HG03521 (cell line): ENCODE measurements at regions not wholly inside any gene's neighbourhood (a gene's known extent, or its start where the extent isn't known, plus 50 kb on each side); places are given as distances from the start of the nearest gene placed in this dataset.
A peak's percentile ranks its signal among the peaks of the same experiment; 100 is the strongest.
"Not testable (repeated sequence)": the region's sequence is repeated elsewhere in the genome, so short reads cannot be mapped to it uniquely, and the experiment has no call there.

Experiments used
- ATAC-seq: cut with Tn5 transposase; IDR thresholded peaks from one replicate; pipeline ENCODE4 v1.9.1; 2021; ENCODE audit warnings: mild to moderate bottlenecking, moderate library complexity; ENCODE audit not compliant: unreplicated experiment

DNA sequence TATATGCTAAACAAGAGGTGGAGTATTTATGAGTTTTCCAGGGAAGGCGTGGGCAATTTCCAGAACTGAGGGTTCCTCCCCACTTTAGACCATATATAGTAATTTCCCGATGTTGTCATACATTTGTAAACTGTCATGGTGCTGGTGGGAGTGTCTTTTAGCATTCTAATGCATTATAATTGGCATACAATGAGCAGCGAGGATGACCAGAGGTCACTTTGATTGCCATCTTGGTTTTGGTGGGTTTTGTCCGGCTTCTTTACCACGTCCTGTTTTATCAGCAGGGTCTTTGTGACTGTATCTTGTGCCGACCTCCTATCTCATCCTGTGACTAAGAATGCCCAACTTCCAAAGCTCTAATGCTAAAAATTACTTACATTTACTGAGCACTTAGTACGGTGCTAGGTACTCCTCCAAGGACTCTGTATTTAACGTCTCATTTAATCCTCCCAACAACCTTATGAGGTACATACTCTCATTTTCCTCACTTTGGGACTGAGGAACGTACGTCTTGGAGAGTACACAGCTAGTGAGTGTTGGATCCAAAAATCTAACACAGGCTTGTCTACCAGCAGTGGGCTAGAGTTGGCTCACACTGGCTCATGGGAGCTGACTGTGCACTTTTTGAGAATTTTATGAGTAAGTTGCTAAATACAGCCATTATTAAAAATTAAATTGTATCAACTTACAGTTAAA is 144.8 kb upstream of the NEBL start:
- no peak for ATAC-seq

DNA sequence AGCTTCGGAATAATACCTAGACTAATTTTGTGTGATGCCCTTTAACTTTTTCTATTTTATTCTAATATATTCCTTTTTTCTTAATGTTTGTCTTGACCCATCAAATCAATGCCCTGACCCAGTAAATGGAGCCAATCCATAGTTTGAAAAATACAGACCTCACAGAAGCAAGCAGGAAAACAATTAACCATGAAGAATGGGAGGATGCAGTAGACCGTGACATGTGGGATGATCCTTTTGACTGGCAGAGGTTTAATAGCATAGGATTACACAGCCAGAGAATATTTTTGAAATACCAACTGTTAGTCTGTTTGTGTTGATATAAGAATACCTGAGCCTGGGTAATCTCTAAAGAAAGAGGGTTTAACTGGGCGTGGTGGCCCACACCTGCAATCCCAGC is 142.6 kb upstream of the NEBL start:
- no peak for ATAC-seq

DNA sequence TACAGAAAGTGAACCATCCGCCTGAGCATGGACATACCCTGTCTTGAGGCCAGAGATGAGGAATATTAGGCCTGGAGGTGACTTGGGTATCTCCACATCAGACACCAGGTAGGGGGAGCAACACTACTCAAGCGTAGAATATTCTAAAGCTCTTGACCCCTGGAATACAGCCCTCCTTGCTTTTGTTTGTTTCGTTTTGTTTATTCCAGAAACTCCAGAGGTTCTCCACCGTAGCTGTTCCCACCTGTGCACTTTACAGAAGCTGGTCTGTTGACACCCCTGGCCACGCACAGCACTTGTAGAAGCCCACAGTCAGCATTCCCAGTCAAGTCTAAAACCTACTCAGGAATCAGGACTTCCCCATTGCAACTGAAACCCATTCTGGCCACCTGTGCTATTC is 139.6 kb upstream of the NEBL start:
- no peak for ATAC-seq

DNA sequence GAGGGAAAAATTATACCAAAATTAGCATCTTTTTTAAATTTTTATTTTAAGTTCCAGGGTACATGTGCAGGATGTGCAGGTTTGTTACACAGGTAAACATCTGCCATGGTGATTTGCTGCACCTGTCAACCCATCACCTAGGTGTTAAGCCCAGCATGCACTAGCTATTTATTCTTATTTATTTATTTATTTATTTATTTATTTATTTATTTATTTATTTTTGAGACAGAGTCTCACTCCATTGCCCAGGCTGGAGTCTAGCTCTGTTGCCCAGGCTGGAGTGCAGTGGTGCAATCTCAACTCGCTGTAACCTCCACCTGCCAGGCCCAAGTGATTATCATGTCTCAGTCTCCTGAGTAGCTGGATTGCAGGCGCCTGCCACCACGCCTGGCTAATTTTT is 137.7 kb upstream of the NEBL start:
- ATAC-seq = not testable (repeated sequence)

DNA sequence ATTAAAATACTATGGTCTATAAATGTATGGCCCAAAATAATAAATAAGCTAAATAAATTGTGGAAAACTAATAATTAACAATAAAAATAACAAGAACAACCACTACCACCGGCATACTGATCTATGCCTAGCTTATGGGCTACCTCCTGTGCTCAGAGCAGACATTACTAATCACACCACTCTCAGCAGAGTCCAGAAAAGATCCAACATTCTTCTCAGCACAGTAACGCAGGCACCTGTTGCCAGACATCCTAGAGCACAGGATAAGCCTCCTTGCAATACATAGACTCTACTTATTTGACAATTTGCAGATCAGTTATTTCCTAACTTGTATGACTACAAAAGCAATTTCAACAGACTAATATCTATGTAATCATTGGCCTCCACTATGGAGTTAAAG is 137.1 kb upstream of the NEBL start:
- ATAC-seq = no peak

DNA sequence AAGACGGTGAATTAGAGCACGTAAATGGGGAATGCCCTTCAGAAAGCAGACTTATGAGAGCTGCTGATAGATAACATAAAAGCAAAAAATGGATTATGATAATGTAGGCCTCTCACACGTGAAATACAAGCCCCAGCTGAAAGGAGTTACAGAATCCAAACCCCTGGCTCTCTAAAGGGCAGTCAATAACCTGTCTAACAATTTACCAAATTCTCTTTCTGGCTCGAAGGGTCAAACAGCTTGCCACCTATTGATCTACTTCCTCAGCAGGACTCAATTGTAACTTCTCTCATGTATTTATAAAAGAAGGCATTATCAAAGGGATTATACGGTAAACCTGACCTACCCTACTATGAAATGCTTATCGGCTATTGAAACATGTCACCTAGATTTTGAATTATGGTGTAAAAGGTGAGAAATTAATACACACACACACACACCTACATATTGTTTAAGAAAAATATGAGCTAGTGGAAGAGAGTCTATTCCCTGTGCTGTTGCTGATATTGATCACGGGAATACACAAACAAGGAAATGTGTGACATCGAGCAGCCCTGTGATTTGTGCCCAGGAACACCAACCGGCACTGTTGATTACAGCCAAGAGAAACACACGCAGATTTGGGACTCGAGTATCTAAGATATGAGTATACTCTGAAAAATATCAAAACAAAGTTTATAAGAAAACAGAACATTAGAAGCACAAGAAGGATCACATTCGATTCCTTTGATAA is 135.6 kb upstream of the NEBL start:
- ATAC-seq = no peak

DNA sequence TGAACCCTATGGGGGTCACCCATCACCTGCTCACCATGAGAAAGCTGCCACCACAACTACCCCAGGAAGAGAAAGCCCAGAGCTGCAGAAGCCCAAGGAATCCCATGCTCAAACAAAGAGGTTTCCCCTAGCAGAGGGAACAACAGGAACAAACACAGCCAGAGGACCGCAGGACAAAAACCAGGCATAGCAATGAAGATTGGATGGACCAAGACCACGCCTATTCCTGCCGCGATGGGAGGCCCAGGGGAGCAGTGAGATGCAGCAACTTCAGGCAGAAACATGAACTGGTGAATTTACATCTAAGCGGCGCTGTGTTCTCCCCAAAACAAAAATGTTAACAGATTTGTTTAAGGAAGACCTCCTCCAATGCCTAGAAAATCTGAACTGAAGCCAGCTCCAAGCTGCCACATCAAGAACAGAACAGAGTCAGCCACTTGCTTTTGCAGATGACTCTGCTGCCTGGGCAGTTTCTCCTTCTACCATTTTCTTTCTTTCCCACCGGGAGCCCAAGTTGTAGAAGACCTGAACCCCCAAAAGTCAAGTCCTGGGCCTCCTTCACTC is 134.2 kb upstream of the NEBL start:
- ATAC-seq = no peak

DNA sequence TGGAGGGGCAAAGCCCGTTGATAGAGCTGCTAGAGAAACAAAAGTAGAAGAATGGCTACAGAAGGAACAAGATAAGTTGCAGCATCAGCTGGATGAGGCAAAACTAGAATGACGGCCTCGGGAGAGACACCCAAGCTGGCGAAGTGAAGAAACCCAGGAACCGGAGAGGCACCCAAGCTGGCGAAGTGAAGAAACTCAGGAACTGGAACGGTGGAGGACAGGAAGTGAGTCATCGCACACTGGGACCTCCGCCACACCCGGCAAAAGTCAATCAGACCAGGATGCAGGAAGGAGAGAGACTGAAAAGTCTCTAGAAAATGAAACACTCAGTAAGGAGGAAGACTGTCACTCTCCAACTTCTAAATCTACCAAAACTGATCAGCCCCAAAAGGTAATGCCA is 133.0 kb upstream of the NEBL start:
- ATAC-seq = no peak

DNA sequence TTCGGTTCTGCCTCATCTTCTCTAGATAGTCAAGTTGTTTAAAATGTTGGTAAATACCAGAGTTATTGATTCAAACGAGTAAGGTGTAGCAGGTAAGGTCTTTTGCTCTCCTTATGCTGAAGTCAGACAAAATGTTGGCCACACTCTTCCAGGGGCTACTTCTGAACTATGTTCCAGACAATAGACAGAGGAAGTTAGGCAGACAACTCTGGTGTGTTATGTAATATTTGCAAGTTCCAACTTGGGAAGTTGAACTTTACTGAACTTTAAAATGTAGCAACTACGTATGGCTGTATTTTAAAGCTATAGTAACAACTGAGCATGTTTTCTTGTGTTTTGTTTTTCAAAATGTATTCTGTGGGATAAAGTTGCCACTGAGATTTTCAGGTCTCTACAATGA is 125.7 kb upstream of the NEBL start:
- no peak for ATAC-seq

DNA sequence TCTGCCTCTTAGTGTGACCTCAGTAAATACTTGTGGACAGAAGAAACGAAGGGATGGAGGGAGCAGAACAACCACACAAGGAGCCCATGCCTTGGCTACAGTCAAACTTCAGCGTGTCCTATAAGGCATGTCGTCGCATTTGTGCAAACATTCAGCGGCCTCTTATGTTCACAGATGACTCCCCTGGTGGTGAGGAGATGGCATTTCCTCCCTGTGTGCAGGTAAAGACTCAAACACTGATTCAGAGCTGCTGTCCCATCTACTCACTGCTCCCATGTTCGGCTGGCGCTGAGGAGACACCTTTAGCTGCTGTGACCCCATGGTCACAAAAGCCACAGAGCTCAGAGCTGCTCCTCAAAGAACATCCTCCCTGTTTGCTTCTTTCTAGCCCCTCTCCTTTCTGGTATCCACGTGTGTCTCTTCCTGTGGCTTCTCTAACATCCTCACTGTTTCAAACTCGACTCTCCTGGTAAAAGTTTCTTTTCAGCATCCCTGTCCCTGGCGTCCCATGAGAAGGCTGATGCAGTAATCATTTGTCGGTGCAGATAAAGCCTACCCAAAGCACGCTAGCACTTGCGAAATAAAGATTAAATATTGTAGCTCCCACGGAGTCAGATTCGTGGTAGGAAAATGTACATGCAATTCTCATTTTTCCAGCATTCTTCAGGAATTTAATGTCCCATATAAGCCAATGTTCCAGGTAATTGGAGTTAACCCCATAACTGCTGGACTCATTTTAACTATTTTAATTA is 124.9 kb upstream of the NEBL start:
- ATAC-seq = no peak

DNA sequence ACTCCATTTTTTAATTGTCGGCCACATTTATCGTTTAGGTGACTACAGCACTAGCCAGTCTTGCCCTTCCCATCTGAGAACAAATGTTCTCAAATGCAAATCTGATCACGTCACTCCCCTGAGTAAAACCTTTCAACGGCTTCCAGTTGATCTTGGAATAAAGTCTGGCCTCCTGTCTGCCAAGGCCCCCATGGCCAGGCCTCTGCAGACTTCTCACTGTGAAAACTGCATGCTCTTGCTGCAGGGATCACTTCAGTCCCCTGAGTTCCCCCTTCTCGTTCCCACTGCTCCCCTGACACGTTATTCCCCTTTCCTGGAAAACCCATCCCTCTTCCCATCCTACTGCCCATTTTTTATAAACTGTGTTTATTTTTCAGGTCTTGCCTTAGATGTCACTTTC is 124.1 kb upstream of the NEBL start:
- no peak for ATAC-seq

DNA sequence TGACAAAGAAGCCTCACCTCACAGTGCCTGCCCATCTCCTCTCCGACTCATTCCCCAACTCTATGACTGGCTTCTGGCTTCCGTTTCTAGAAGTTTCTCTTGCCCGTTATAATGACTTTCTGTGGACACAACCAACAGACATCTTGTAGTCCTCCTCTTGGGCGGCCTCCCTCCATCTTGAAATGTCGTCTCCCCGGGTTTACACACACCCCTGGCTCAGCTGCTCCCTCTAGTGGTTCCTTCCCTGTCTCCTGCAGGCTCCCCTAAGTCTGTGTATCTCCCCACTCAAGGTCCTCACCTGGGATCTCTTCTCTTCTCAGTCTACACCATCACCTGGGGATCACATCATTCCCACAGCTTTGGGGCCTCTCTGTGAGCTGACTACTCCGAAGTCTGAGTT is 123.4 kb upstream of the NEBL start:
- ATAC-seq = peak; percentile 73

DNA sequence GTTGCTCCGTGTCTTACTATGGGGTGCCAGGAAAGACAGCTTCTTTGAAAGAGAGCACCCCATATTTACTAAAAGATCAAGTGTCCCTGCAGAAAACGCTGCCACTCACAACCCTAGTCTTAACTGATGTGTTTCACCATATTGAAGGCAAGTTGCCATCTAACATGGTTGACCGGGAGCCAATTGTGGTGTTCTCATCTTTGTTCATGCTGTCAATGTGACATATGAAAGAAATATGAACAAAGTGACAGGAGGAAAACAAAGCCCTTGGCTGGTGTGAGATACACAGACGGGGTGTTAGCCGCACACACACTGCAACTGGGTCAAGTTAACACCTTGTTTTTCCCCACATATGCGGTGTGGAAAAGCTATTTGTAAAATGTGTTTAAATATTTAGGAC is 122.3 kb upstream of the NEBL start:
- ATAC-seq = no peak

DNA sequence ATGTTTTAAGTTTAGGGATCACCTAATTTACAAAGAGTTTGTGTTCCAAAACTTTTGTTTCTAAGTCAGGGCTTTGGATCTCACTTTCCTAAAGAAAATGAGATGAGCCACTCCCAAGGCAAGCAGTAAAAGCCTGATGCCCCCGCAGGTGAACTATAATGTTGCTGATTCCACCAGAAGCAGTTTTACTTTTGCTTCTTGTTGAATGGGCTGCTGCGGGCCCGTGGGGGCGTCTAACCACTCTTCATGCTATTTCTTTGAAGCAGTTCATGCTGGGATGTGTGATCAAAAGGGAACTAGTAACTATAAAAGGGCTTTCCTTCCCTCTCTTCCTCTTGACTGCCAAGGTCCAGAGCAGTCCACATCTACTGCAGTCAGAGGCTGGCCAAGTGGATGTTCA is 118.7 kb upstream of the NEBL start:
- no peak for ATAC-seq

DNA sequence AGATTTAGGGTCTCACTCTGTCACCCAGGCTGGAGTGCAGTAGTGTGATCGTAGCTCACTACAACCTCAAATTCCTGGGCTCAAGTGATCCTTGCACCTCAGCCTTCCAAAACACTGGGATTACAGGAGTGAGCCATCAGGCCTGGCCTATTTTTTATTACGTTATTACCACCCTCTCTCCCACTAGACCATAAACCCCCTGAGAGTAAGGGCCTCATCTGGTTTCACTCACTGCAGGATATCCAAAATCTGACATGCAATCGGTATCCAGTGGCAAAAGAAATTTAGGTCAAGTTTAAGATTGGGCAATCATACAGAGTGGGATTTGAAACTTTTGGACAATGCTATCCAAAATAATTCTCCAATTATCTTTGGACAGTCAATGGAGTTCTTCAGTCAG is 117.0 kb upstream of the NEBL start:
- ATAC-seq = no peak

DNA sequence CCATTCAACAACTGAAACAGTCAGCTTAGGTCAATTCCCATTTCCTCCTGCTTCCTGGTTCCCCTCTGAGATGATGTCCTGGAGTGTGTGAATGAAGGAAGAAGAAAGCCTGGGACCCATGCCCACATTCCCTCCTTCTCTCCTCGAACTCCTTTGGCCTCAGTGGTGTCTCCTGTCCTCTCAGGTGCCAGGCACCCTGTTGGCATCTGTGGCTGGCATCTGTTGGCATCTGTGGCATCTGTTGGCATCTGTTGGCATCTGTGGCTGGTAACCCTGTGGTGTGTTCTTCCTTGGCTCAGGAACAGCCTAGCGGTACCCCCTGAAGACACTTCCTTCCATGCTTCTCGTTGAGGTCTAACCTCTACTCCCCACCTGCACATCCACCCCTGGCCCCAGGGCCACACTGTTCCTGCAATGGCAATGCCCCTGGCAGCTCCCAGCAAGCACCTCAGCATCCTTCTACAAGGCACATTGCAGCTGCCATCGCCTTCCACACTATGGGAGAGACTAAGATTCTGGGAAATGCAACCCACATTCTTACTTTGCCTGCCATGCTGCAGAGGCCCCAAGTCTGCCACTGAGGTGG is 114.4 kb upstream of the NEBL start:
- ATAC-seq = no peak

DNA sequence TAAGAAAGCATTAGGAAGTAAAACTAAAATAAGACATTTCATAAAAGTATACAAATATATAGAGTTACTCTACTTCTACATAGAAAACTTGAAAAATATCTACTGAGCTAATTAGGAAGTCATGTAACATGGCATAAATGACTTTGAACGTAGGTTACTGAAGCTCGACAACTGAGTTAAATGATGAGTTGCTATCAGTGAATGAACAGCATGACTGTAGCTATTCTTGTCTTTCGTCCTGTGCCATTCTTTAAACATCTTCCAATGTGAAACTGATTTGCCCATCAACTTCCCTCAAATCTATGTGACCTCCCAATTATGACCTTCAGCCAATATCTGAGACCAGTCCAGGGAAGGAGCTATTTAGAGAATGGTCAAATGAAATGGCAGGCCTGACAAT is 113.5 kb upstream of the NEBL start:
- ATAC-seq = no peak

DNA sequence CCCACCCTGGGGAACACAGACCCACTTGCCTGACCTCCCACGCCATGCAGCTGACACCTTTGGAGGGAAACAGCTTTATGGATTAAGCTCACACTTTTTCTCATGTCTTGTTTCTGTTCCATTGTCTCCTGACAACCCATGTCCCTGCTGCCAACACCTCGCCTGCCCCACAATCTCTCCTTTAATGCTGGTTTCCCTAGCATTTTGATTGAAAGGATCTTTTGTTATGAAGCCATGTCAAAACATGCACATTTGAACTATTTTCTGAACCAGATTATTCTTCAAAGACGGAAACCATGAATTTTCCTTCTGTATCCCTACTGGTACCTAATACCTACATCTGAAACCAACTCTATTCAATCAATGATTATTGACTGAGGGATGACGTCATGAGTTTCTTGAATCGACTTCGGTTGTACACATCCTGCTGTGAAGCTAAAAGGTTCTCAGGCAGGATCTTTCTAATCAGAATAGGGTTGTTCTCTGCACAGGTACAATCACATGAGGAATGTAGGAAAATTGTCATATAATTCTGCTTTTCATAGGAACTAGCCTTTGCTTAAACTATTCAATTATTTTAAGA is 106.2 kb upstream of the NEBL start:
- no peak for ATAC-seq

DNA sequence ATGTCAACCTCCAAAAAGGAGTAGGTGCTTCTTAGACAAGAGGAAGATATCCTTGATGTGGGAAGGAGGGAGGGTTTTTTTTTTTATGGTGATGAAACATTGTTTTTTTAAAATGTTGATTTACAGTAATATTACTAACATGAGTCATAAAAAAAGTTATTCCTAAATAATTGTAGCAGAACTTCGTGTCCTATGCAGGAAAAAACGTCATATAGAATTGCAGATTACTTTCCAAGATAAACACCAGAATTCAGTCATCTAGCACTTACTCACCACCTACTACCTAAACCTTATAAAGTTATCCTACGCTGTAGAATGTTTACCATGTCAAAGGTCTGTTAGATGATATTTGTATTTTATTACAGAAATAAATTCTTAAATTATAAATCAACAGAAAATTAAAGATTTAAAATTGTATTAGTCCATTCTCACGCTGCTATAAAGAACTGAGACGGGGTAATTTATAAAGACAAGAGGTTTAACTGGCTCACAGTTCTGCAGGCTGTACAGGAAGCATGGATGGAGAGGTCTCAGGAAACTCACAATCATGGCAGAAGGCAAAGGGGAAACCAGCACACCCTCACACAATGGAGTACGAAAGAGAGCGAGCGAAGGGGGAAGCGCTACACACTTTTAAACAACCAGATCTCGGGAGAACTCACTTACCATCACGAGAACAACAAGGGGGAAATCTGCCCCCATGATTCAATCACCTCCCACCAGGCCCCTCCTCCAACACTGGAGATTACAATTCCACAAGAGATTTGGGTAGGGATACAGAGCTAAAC is 105.2 kb upstream of the NEBL start:
- ATAC-seq = no peak

DNA sequence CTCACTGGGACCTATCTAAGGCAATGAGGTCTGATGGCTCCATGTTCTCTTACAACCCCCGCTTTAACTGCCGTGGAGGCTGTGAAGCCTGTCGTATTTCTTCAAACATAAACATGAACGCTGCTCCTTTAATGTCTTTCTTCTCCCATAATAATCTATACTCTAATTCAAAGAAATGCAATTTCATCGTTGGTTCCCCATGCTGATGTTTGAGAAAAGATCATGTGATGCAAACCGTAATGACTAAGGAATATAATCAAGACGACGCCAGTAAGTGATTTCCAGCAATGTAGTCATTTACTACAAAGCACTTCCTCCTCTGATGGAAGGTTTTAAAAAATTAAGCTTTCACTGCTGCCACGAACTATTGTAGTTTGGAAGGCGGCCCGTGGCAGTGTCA is 102.6 kb upstream of the NEBL start:
- no peak for ATAC-seq
